Epithelial cell of prostate (primary cell): ENCODE measurements at regions not wholly inside any gene's neighbourhood (a gene's known extent, or its start where the extent isn't known, plus 50 kb on each side); places are given as distances from the start of the nearest gene placed in this dataset.

Source experiments
- DNase-seq: peaks from one replicate; pipeline ENCODE4 v3.0.0-alpha.2; 2011; ENCODE audit warnings: low read depth, low spot score
- H3K27ac ChIP-seq: fragments of 450-650 bp; 2 replicates; pipeline ENCODE4 v1.5.1; 2017; ENCODE audit warnings: mild to moderate bottlenecking

GRCh38 chr3:194215392-194215791, 79.4 kb downstream of the HES1 start:
- no peak for DNase-seq
- H3K27ac ChIP-seq = no peak overlapping the region

- H3K27ac ChIP-seq = no peak overlapping the region
- no peak for DNase-seq
Observed at GRCh38 chr3:194218646-194219453, 82.9 kb downstream of the HES1 start.

- no peak overlapping the region for H3K27ac ChIP-seq
- no peak for DNase-seq
Observed at GRCh38 chr3:194219826-194220410, 84.0 kb downstream of the HES1 start.

GRCh38 chr3:194220901-194221326, 85.0 kb downstream of the HES1 start:
- no peak for DNase-seq
- H3K27ac ChIP-seq = no peak overlapping the region

GRCh38 chr3:194221336-194221735, 85.4 kb downstream of the HES1 start:
- H3K27ac ChIP-seq = no peak overlapping the region
- DNase-seq = no peak

- no peak overlapping the region for H3K27ac ChIP-seq
- no peak for DNase-seq
Observed at GRCh38 chr3:194223951-194224350, 88.0 kb downstream of the HES1 start.

GRCh38 chr3:194224471-194225417, 88.8 kb downstream of the HES1 start:
- H3K27ac ChIP-seq = no peak overlapping the region
- DNase-seq = no peak

GRCh38 chr3:194225418-194225812, 89.5 kb downstream of the HES1 start:
- H3K27ac ChIP-seq = no peak overlapping the region
- DNase-seq = no peak

- DNase-seq = no peak
- no peak overlapping the region for H3K27ac ChIP-seq
Observed at GRCh38 chr3:194225988-194226663, 90.2 kb downstream of the HES1 start.

- H3K27ac ChIP-seq = no peak overlapping the region
- DNase-seq = peak; percentile 43
Observed at GRCh38 chr3:194231929-194232832, 96.2 kb downstream of the HES1 start.

- H3K27ac ChIP-seq = no peak overlapping the region
- no peak for DNase-seq
Observed at GRCh38 chr3:194233150-194233549, 97.2 kb downstream of the HES1 start.

GRCh38 chr3:194235160-194235559, 99.2 kb downstream of the HES1 start:
- H3K27ac ChIP-seq = no peak overlapping the region
- DNase-seq = no peak

- H3K27ac ChIP-seq = no peak overlapping the region
- no peak for DNase-seq
Observed at GRCh38 chr3:194237110-194237509, 101.2 kb downstream of the HES1 start.

GRCh38 chr3:194240766-194241165, 104.8 kb downstream of the HES1 start:
- no peak for DNase-seq
- H3K27ac ChIP-seq = no peak overlapping the region

- DNase-seq = no peak
- no peak overlapping the region for H3K27ac ChIP-seq
Observed at GRCh38 chr3:194243172-194243837, 107.4 kb downstream of the HES1 start.

- H3K27ac ChIP-seq = no peak overlapping the region
- DNase-seq = no peak
Observed at GRCh38 chr3:194244167-194244566, 107.0 kb downstream of the CPN2 start.

- DNase-seq = no peak
- no peak overlapping the region for H3K27ac ChIP-seq
Observed at GRCh38 chr3:194245474-194245873, 105.7 kb downstream of the CPN2 start.

GRCh38 chr3:194245975-194246561, 105.1 kb downstream of the CPN2 start:
- no peak overlapping the region for H3K27ac ChIP-seq
- no peak for DNase-seq
